ENCODE measurements at regions not wholly inside any gene's neighbourhood (a gene's known extent, or its start where the extent isn't known, plus 50 kb on each side); places are given as distances from the start of the nearest gene placed in this dataset.

DNA sequence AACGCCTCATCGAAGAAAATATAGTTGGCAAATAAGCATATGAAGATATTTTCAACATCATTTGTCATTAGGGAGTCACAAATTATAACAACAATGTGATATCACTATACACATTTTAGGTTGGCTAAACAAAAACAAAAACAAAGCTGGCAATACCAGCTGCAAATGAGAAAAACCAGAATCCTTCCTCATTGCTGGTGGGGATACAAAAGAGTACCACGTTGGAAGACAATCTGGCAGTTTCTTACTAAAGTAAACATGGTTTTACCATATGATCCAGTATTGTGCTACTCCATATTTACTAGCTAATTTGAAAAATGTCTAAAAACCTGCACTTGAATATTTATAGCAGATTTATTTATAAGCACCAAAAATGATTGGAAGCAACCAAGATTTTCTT, 1204.1 kb downstream of the MRPL39 start:
- H3K36me3 ChIP-seq (ENCODE audit: control insufficient read depth in 1 of 2, insufficient read depth in 2 of 2, low read length in 2 of 2): no peaks in the 10 kb centered on the region
- H3K79me1 ChIP-seq (ENCODE audit: low read length): no peaks in the 10 kb centered on the region
- H2BK5ac ChIP-seq (ENCODE audit: low read depth, low read length, poor library complexity): no peak overlapping the region
- no peak overlapping the region for H3K27ac ChIP-seq (ENCODE audit: low read depth, low read length)
- DNase-seq: no peak
- no peak overlapping the region for H4K91ac ChIP-seq (ENCODE audit: low read depth, low read length)
- H3K23ac ChIP-seq (ENCODE audit: low read length): no peak overlapping the region
- H3K9me3 ChIP-seq (ENCODE audit: insufficient read depth, low read depth, low read length): no peaks in the 10 kb centered on the region
- H3K4me1 ChIP-seq (ENCODE audit: control insufficient read depth in 1 of 2, insufficient read depth in 2 of 2, low read length in 2 of 2): no peaks in the 10 kb centered on the region
- H4K12ac ChIP-seq (ENCODE audit: low read depth, low read length): no peak overlapping the region
- H3K4me3 ChIP-seq (ENCODE audit: low read depth, low read length): no peak overlapping the region
- no peaks in the 10 kb centered on the region for H3K27me3 ChIP-seq (ENCODE audit: insufficient read depth, low read length)
- no peak overlapping the region for H2AFZ ChIP-seq (ENCODE audit: insufficient read depth, low read length, poor library complexity)
- no peak overlapping the region for H3K18ac ChIP-seq (ENCODE audit: low read length)
- no peak overlapping the region for H3K14ac ChIP-seq (ENCODE audit: low read length)
- no peak overlapping the region for H4K8ac ChIP-seq (ENCODE audit: low read depth, low read length)
- H2BK12ac ChIP-seq (ENCODE audit: low read length): no peak overlapping the region
- H2AK5ac ChIP-seq (ENCODE audit: low read length): no peak overlapping the region
- no peak overlapping the region for H3K4ac ChIP-seq (ENCODE audit: low read depth, low read length)
- H3K79me2 ChIP-seq (ENCODE audit: control insufficient read depth, insufficient read depth, low read length, poor library complexity): no peaks in the 10 kb centered on the region
- no peak overlapping the region for H2BK120ac ChIP-seq (ENCODE audit: insufficient read depth, low read length, poor library complexity)
- no peak overlapping the region for H3K9ac ChIP-seq (ENCODE audit: low read length)
- H3K4me2 ChIP-seq (ENCODE audit: low read length): no peak overlapping the region
- no CpG with 5 or more reads among the region's 3 CpGs for WGBS (ENCODE audit: extremely low coverage, insufficient coverage, insufficient read length)

DNA sequence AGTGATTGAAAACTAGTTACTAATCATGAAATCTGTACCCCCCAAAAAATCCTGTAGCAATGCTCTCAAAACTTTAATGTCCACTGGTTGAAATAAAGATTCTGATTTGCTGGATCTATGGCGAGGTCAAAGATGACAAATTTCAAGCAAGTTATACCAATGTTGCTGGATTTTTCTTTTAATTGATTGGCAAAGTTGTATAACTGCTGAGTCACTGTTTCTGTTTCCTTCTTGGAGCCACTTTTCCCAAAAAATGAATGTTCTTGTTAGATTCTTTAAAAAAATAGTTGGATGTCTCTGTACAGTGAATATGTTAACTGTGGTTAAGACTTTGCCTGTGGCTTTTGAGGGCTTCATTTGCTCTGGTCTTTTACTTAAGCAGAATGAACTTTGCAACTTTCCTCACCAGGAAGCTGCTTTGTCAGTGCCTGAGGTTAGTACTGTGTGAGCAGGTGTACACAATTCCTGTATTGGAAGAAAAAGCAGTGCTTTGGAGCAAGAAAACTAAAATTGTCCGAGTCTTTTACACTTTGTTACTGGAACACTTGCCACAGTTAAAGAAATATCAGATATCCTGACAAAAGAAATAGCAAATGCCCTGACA, 1211.9 kb downstream of the MRPL39 start:
- Histone ChIP-seq H3K27ac (ENCODE audit: low read depth, low read length) (no peak overlapping the region), H2AFZ (ENCODE audit: insufficient read depth, low read length, poor library complexity) (no peak overlapping the region), H2BK5ac (ENCODE audit: low read depth, low read length, poor library complexity) (no peak overlapping the region), H3K9me3 (ENCODE audit: insufficient read depth, low read depth, low read length) (no peaks in the 10 kb centered on the region), H3K9ac (ENCODE audit: low read length) (no peak overlapping the region), H3K79me2 (ENCODE audit: control insufficient read depth, insufficient read depth, low read length, poor library complexity) (no peaks in the 10 kb centered on the region), H3K14ac (ENCODE audit: low read length) (no peak overlapping the region), H2AK5ac (ENCODE audit: low read length) (no peak overlapping the region), H3K4me1 (ENCODE audit: control insufficient read depth in 1 of 2, insufficient read depth in 2 of 2, low read length in 2 of 2) (no peaks in the 10 kb centered on the region), H2BK12ac (ENCODE audit: low read length) (no peak overlapping the region), H3K23ac (ENCODE audit: low read length) (no peak overlapping the region), H3K79me1 (ENCODE audit: low read length) (no peaks in the 10 kb centered on the region), H3K4me3 (ENCODE audit: low read depth, low read length) (no peak overlapping the region), H4K8ac (ENCODE audit: low read depth, low read length) (no peak overlapping the region), H3K4ac (ENCODE audit: low read depth, low read length) (no peak overlapping the region), H3K27me3 (ENCODE audit: insufficient read depth, low read length) (no peaks in the 10 kb centered on the region), H4K91ac (ENCODE audit: low read depth, low read length) (no peak overlapping the region), H3K18ac (ENCODE audit: low read length) (no peak overlapping the region), H3K36me3 (ENCODE audit: control insufficient read depth in 1 of 2, insufficient read depth in 2 of 2, low read length in 2 of 2) (no peaks in the 10 kb centered on the region), H2BK120ac (ENCODE audit: insufficient read depth, low read length, poor library complexity) (no peak overlapping the region), H3K4me2 (ENCODE audit: low read length) (no peak overlapping the region), H4K12ac (ENCODE audit: low read depth, low read length) (no peak overlapping the region)
- DNase-seq: no peak
- no CpG with 5 or more reads among the region's 2 CpGs for WGBS (ENCODE audit: extremely low coverage, insufficient coverage, insufficient read length)

DNA sequence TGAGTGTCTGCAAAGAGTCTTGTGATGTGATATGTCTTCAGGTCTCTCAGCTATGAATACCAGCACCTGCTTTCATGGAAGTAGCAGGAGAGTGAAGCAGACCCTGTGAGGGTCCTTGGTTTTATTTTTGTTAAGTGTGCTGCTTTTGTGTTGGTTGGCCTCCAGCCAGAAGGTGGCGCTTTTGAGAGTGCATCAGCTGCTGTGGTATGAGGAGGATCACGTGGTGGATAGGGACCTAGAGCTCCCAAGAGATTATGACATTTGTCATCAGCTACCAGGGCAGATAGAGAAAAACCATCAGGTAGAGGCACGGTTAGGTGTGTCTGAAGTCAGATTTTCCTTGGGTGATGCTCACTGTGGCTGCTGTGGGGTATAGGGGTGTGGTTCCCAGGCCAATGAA, 1232.1 kb downstream of the MRPL39 start:
- Histone ChIP-seq H3K27me3 (ENCODE audit: insufficient read depth, low read length) (no peaks in the 10 kb centered on the region), H3K9ac (ENCODE audit: low read length) (no peak overlapping the region), H3K79me2 (ENCODE audit: control insufficient read depth, insufficient read depth, low read length, poor library complexity) (no peaks in the 10 kb centered on the region), H4K12ac (ENCODE audit: low read depth, low read length) (no peak overlapping the region), H2BK120ac (ENCODE audit: insufficient read depth, low read length, poor library complexity) (no peak overlapping the region), H3K9me3 (ENCODE audit: insufficient read depth, low read depth, low read length) (no peaks in the 10 kb centered on the region), H3K36me3 (ENCODE audit: control insufficient read depth in 1 of 2, insufficient read depth in 2 of 2, low read length in 2 of 2) (no peaks in the 10 kb centered on the region), H4K8ac (ENCODE audit: low read depth, low read length) (no peak overlapping the region), H3K4me1 (ENCODE audit: control insufficient read depth in 1 of 2, insufficient read depth in 2 of 2, low read length in 2 of 2) (no peaks in the 10 kb centered on the region), H3K4me3 (ENCODE audit: low read depth, low read length) (no peak overlapping the region), H3K4ac (ENCODE audit: low read depth, low read length) (no peak overlapping the region), H2AFZ (ENCODE audit: insufficient read depth, low read length, poor library complexity) (no peak overlapping the region), H2BK12ac (ENCODE audit: low read length) (no peak overlapping the region), H2BK5ac (ENCODE audit: low read depth, low read length, poor library complexity) (no peak overlapping the region), H4K91ac (ENCODE audit: low read depth, low read length) (no peak overlapping the region), H3K18ac (ENCODE audit: low read length) (no peak overlapping the region), H3K4me2 (ENCODE audit: low read length) (no peak overlapping the region), H3K14ac (ENCODE audit: low read length) (no peak overlapping the region), H3K79me1 (ENCODE audit: low read length) (no peaks in the 10 kb centered on the region), H2AK5ac (ENCODE audit: low read length) (no peak overlapping the region), H3K27ac (ENCODE audit: low read depth, low read length) (no peak overlapping the region), H3K23ac (ENCODE audit: low read length) (no peak overlapping the region)
- no peak for DNase-seq
- no CpG with 5 or more reads among the region's 3 CpGs for WGBS (ENCODE audit: extremely low coverage, insufficient coverage, insufficient read length)

- H2BK5ac ChIP-seq (ENCODE audit: low read depth, low read length, poor library complexity): no peak overlapping the region
- no peaks in the 10 kb centered on the region for H3K9me3 ChIP-seq (ENCODE audit: insufficient read depth, low read depth, low read length)
- no peak overlapping the region for H2AK5ac ChIP-seq (ENCODE audit: low read length)
- H3K4me2 ChIP-seq (ENCODE audit: low read length): no peak overlapping the region
- no peaks in the 10 kb centered on the region for H3K79me1 ChIP-seq (ENCODE audit: low read length)
- H3K18ac ChIP-seq (ENCODE audit: low read length): no peak overlapping the region
- no peak overlapping the region for H4K12ac ChIP-seq (ENCODE audit: low read depth, low read length)
- H3K27ac ChIP-seq (ENCODE audit: low read depth, low read length): no peak overlapping the region
- H3K9ac ChIP-seq (ENCODE audit: low read length): no peak overlapping the region
- no peaks in the 10 kb centered on the region for H3K36me3 ChIP-seq (ENCODE audit: control insufficient read depth in 1 of 2, insufficient read depth in 2 of 2, low read length in 2 of 2)
- H2AFZ ChIP-seq (ENCODE audit: insufficient read depth, low read length, poor library complexity): no peak overlapping the region
- no peak overlapping the region for H4K8ac ChIP-seq (ENCODE audit: low read depth, low read length)
- no peak for DNase-seq
- WGBS (ENCODE audit: extremely low coverage, insufficient coverage, insufficient read length): no CpG with 5 or more reads among the region's 4 CpGs
- no peaks in the 10 kb centered on the region for H3K4me1 ChIP-seq (ENCODE audit: control insufficient read depth in 1 of 2, insufficient read depth in 2 of 2, low read length in 2 of 2)
- no peaks in the 10 kb centered on the region for H3K79me2 ChIP-seq (ENCODE audit: control insufficient read depth, insufficient read depth, low read length, poor library complexity)
- H3K14ac ChIP-seq (ENCODE audit: low read length): no peak overlapping the region
- no peak overlapping the region for H2BK12ac ChIP-seq (ENCODE audit: low read length)
- no peak overlapping the region for H3K4ac ChIP-seq (ENCODE audit: low read depth, low read length)
- no peak overlapping the region for H4K91ac ChIP-seq (ENCODE audit: low read depth, low read length)
- no peak overlapping the region for H3K23ac ChIP-seq (ENCODE audit: low read length)
- H2BK120ac ChIP-seq (ENCODE audit: insufficient read depth, low read length, poor library complexity): no peak overlapping the region
- no peaks in the 10 kb centered on the region for H3K27me3 ChIP-seq (ENCODE audit: insufficient read depth, low read length)
- H3K4me3 ChIP-seq (ENCODE audit: low read depth, low read length): no peak overlapping the region
These were observed 1234.8 kb downstream of the MRPL39 start for GRCh38 chr21:24372506-24372905.
